Liver (tissue), 8 donors: ENCODE measurements at regions not wholly inside any gene's neighbourhood (a gene's known extent, or its start where the extent isn't known, plus 50 kb on each side); places are given as distances from the start of the nearest gene placed in this dataset.

Experiments
- DNase-seq: peaks from one replicate; pipeline ENCODE4 v3.0.0-alpha.2; 2017; ENCODE audit warnings: low spot score
- H3K27ac ChIP-seq, 2 donors: one replicate each; pipeline ENCODE4 v1.7.0; 2013; ENCODE audit warnings: inconsistent platforms in 2 of 2, low read length in 2 of 2, control low read depth in 1 of 2, low read depth in 1 of 2, mild to moderate bottlenecking in 1 of 2
- H3K27me3 ChIP-seq, 4 donors: one replicate each; pipeline versions ENCODE4 v1.6.1 to v1.7.0; 2013; ENCODE audit warnings: low read length in 3 of 4, inconsistent platforms in 1 of 4, mild to moderate bottlenecking in 1 of 4, moderate library complexity in 1 of 4; ENCODE audit not compliant: control insufficient read depth in 4 of 4, insufficient read depth in 4 of 4
- H3K36me3 ChIP-seq, 4 donors: one replicate each; pipeline versions ENCODE4 v1.6.1 to v1.7.0; 2013; ENCODE audit warnings: low read length in 3 of 4, mild to moderate bottlenecking in 3 of 4, low read depth in 1 of 4, moderate library complexity in 1 of 4; ENCODE audit not compliant: control insufficient read depth in 4 of 4, insufficient read depth in 3 of 4
- H3K4me1 ChIP-seq, 4 donors: one replicate each; pipeline versions ENCODE4 v1.6.1 to v1.7.0; 2013; ENCODE audit warnings: low read length in 3 of 4, mild to moderate bottlenecking in 3 of 4, moderate library complexity in 1 of 4; ENCODE audit not compliant: control insufficient read depth in 4 of 4, insufficient read depth in 4 of 4
- H3K4me3 ChIP-seq, 3 donors: one replicate each; pipeline versions ENCODE4 v1.6.1 to v1.7.0; 2013; ENCODE audit warnings: low read length in 3 of 3, control low read depth in 1 of 3, low read depth in 1 of 3, mild to moderate bottlenecking in 1 of 3
- H3K9ac ChIP-seq, 2 donors: one replicate each; pipeline ENCODE4 v1.7.0; 2013; ENCODE audit warnings: low read length in 2 of 2, mild to moderate bottlenecking in 2 of 2, moderate library complexity in 2 of 2, control low read depth in 1 of 2, low read depth in 1 of 2
- H3K9me3 ChIP-seq, 4 donors: one replicate each; pipeline versions ENCODE4 v1.6.1 to v1.7.0; 2013; ENCODE audit warnings: low read length in 3 of 4; ENCODE audit not compliant: control insufficient read depth in 4 of 4
- FOXA1 ChIP-seq: IDR thresholded peaks from 2 replicates; pipeline ENCODE4 v1.6.1; 2016; ENCODE audit warnings: antibody characterized with exemption
- FOXA2 ChIP-seq: IDR thresholded peaks from 2 replicates; pipeline ENCODE4 v1.6.1; 2016; ENCODE audit warnings: antibody characterized with exemption
- GABPA ChIP-seq, 2 donors: IDR thresholded peaks in 1 of 2; conservative IDR thresholded peaks in 1 of 2; 2 replicates each; pipeline ENCODE4 v1.6.1; 2016; ENCODE audit warnings: antibody characterized with exemption in 2 of 2, mild to moderate bottlenecking in 1 of 2, moderate library complexity in 1 of 2
- HNF4A ChIP-seq, 2 donors: conservative IDR thresholded peaks; 2 replicates each; pipeline ENCODE4 v1.6.1; 2016; ENCODE audit warnings: antibody characterized with exemption in 2 of 2, mild to moderate bottlenecking in 2 of 2
- HNF4G ChIP-seq: IDR thresholded peaks from 2 replicates; pipeline ENCODE4 v1.6.1; 2016; ENCODE audit warnings: antibody characterized with exemption
- JUND ChIP-seq, 2 donors: IDR thresholded peaks; 2 replicates each; pipeline ENCODE4 v1.6.1; 2016; ENCODE audit warnings: antibody characterized with exemption in 2 of 2
- RAD21 ChIP-seq, 2 donors: IDR thresholded peaks; 2 replicates each; pipeline ENCODE4 v1.6.1; 2016; ENCODE audit warnings: antibody characterized with exemption in 2 of 2, mild to moderate bottlenecking in 2 of 2
- RXRA ChIP-seq, 2 donors: IDR thresholded peaks; 2 replicates each; pipeline ENCODE4 v1.6.1; 2017 to 2018; ENCODE audit warnings: antibody characterized with exemption in 2 of 2, mild to moderate bottlenecking in 1 of 2
- TAF1 ChIP-seq: conservative IDR thresholded peaks from 2 replicates; pipeline ENCODE4 v1.6.1; 2016; ENCODE audit warnings: antibody characterized with exemption, mild to moderate bottlenecking
- YY1 ChIP-seq: IDR thresholded peaks from 2 replicates; pipeline ENCODE4 v1.6.1; 2016; ENCODE audit warnings: antibody characterized with exemption, mild to moderate bottlenecking
- WGBS: extraction: QIAGEN DNeasy Blood & Tissue Kit; methylation state at CpG from one replicate; pipeline ENCODE4 v1.1.7; 2013; 5-methylcytosine and 5-hydroxymethylcytosine counted together
- TF ChIP-seq, protein P1 (sequence below): IDR thresholded peaks from 2 replicates; pipeline ENCODE4 v1.6.1; 2016; ENCODE audit warnings: antibody characterized with exemption, mild to moderate bottlenecking
- TF ChIP-seq, protein P2 (sequence below): IDR thresholded peaks from 2 replicates; pipeline ENCODE4 v1.6.1; 2016; ENCODE audit warnings: antibody characterized with exemption
- TF ChIP-seq, protein P3 (sequence below): fragments of 150-350 bp; IDR thresholded peaks from 2 replicates; pipeline ENCODE4 v1.5.1; 2017; ENCODE audit warnings: improper control_type of control experiment, low read depth, low read length; ENCODE audit not compliant: missing input control
- donor health status: healthy.
- donor health status: healthy.
- donor health status: healthy.
- donor health status: healthy.
- donor health status: healthy.

DNA sequence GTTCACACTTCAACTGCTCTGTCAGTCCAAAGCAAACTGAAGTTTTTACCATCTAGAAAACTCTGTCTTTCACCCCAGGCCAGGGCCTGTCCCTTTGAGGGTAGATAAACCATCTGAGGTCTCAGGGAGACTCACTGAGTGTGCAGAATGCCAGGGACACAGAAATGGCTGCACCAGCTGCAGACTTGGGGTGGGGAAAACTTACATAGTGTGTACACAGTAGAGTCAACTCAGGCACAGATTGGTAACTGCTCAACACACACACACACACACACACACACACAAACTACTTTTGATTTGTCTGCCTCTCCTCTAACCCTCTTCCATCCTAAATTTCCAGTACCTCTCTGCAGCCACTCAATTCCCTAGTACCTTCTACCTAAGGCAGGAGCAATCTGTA, 374.9 kb upstream of the JAG1 start (continued):
- TF ChIP-seq, protein P1, sequence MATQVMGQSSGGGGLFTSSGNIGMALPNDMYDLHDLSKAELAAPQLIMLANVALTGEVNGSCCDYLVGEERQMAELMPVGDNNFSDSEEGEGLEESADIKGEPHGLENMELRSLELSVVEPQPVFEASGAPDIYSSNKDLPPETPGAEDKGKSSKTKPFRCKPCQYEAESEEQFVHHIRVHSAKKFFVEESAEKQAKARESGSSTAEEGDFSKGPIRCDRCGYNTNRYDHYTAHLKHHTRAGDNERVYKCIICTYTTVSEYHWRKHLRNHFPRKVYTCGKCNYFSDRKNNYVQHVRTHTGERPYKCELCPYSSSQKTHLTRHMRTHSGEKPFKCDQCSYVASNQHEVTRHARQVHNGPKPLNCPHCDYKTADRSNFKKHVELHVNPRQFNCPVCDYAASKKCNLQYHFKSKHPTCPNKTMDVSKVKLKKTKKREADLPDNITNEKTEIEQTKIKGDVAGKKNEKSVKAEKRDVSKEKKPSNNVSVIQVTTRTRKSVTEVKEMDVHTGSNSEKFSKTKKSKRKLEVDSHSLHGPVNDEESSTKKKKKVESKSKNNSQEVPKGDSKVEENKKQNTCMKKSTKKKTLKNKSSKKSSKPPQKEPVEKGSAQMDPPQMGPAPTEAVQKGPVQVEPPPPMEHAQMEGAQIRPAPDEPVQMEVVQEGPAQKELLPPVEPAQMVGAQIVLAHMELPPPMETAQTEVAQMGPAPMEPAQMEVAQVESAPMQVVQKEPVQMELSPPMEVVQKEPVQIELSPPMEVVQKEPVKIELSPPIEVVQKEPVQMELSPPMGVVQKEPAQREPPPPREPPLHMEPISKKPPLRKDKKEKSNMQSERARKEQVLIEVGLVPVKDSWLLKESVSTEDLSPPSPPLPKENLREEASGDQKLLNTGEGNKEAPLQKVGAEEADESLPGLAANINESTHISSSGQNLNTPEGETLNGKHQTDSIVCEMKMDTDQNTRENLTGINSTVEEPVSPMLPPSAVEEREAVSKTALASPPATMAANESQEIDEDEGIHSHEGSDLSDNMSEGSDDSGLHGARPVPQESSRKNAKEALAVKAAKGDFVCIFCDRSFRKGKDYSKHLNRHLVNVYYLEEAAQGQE: no peak
- no peak for TF ChIP-seq HNF4G

DNA sequence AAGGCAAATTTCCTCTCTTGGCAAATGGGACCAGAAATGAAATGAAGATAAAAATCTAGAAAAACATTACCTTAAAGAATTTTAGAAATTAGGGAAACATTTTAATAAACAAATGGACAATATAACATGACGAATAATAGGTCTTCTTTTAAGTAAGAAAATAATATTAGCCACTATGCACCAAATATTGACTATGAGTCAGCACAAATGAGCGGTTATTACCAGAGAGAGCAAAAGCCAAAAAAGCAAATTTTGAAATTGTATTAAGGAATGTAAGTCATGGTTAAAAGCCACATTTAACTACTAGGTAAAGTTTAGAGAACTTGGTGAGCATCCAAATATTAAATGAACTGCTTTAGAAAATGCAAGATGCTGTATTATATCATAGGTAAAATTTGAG, 376.6 kb upstream of the JAG1 start:
- no peak for TF ChIP-seq RAD21 (IDR thresholded peaks at IDR 0.05)
- TF ChIP-seq GABPA (IDR thresholded peaks at IDR 0.05 in 1 of 2, conservative IDR thresholded peaks at IDR 0.05 in 1 of 2): no peak
- TF ChIP-seq, protein P2, sequence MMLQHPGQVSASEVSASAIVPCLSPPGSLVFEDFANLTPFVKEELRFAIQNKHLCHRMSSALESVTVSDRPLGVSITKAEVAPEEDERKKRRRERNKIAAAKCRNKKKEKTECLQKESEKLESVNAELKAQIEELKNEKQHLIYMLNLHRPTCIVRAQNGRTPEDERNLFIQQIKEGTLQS: no peak
- no peak for TF ChIP-seq FOXA1
- TF ChIP-seq JUND (IDR thresholded peaks at IDR 0.05): no peak
- no peak for TF ChIP-seq YY1
- TF ChIP-seq, protein P1: no peak
- no peak for TF ChIP-seq RXRA (IDR thresholded peaks at IDR 0.05)
- TF ChIP-seq, protein P3, sequence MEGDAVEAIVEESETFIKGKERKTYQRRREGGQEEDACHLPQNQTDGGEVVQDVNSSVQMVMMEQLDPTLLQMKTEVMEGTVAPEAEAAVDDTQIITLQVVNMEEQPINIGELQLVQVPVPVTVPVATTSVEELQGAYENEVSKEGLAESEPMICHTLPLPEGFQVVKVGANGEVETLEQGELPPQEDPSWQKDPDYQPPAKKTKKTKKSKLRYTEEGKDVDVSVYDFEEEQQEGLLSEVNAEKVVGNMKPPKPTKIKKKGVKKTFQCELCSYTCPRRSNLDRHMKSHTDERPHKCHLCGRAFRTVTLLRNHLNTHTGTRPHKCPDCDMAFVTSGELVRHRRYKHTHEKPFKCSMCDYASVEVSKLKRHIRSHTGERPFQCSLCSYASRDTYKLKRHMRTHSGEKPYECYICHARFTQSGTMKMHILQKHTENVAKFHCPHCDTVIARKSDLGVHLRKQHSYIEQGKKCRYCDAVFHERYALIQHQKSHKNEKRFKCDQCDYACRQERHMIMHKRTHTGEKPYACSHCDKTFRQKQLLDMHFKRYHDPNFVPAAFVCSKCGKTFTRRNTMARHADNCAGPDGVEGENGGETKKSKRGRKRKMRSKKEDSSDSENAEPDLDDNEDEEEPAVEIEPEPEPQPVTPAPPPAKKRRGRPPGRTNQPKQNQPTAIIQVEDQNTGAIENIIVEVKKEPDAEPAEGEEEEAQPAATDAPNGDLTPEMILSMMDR: no peak
- DNase-seq: no peak
- H3K9ac ChIP-seq: no peak overlapping the region
- H3K27me3 ChIP-seq: no peaks in the 10 kb centered on the region
- no peak overlapping the region for H3K4me3 ChIP-seq
- no peaks in the 10 kb centered on the region for H3K4me1 ChIP-seq
- H3K27ac ChIP-seq: no peak overlapping the region
- H3K36me3 ChIP-seq: no peaks in the 10 kb centered on the region
- H3K9me3 ChIP-seq: no peaks in the 10 kb centered on the region
- 88% methylated on average over 2 of the region's 2 CpGs for WGBS

DNA sequence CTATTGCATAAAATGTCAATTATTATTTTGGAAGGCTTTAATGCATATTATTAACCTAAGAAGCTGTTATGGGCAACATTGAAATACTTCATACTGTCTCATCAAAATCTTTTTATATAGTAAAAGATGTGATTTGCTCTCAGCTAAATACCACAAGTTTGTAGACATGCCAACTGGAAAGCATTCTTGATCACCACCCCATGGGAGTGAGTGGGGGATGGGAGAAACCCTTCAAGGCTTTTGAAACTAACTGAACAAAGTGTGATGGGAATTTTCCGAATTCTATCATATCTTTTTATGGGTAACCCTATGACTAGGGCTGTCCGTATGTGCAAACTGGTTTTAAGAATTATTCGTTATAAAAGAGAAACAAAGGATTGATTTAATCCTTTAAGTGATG, 377.3 kb upstream of the JAG1 start:
- TF ChIP-seq JUND (IDR thresholded peaks at IDR 0.05): no peak
- TF ChIP-seq HNF4G: no peak
- TF ChIP-seq HNF4A (conservative IDR thresholded peaks at IDR 0.05): no peak
- TF ChIP-seq, protein P3: no peak
- no peak for TF ChIP-seq TAF1
- TF ChIP-seq RAD21 (IDR thresholded peaks at IDR 0.05): no peak
- no peak for TF ChIP-seq YY1
- TF ChIP-seq FOXA2: no peak
- no peak overlapping the region for H3K9ac ChIP-seq

More for the DNA sequence above, 377.3 kb upstream of the JAG1 start:
- H3K27ac ChIP-seq: no peak overlapping the region
- H3K4me1 ChIP-seq: no peaks in the 10 kb centered on the region
- H3K27me3 ChIP-seq: no peaks in the 10 kb centered on the region
- no peak overlapping the region for H3K4me3 ChIP-seq
- 83% methylated on average over 3 of the region's 3 CpGs for WGBS
- H3K9me3 ChIP-seq: no peaks in the 10 kb centered on the region
- DNase-seq: no peak
- no peaks in the 10 kb centered on the region for H3K36me3 ChIP-seq
